T-helper 1 cell treated with Interleukin-12 subunit alpha and Interleukin-12 subunit beta and Interleukin-4 antibody, amounts not matched to agents 30 μg/mL and 1 μg/mL, for 36 hours (primary cell): ENCODE measurements at regions not wholly inside any gene's neighbourhood (a gene's known extent, or its start where the extent isn't known, plus 50 kb on each side); places are given as distances from the start of the nearest gene placed in this dataset.
"Not testable (repeated sequence)": the region's sequence is repeated elsewhere in the genome, so short reads cannot be mapped to it uniquely, and the experiment has no call there.

Source experiments
- H3K27ac Mint-ChIP-seq: one replicate; pipeline ENCODE4 v1.8.0; 2021; ENCODE audit warnings: mild to moderate bottlenecking, mixed read lengths
- H3K27me3 Mint-ChIP-seq: one replicate; pipeline ENCODE4 v1.8.0; 2021; ENCODE audit warnings: low read depth, mixed read lengths
- H3K36me3 Mint-ChIP-seq: one replicate; pipeline ENCODE4 v1.8.0; 2021; ENCODE audit warnings: low read depth, mixed read lengths
- H3K4me1 Mint-ChIP-seq: one replicate; pipeline ENCODE4 v1.8.0; 2021; ENCODE audit warnings: low read depth, mixed read lengths
- H3K4me3 Mint-ChIP-seq: one replicate; pipeline ENCODE4 v1.8.0; 2021; ENCODE audit warnings: mild to moderate bottlenecking, moderate library complexity, mixed read lengths
- H3K9me3 Mint-ChIP-seq: one replicate; pipeline ENCODE4 v1.8.0; 2021; ENCODE audit warnings: mixed read lengths

DNA sequence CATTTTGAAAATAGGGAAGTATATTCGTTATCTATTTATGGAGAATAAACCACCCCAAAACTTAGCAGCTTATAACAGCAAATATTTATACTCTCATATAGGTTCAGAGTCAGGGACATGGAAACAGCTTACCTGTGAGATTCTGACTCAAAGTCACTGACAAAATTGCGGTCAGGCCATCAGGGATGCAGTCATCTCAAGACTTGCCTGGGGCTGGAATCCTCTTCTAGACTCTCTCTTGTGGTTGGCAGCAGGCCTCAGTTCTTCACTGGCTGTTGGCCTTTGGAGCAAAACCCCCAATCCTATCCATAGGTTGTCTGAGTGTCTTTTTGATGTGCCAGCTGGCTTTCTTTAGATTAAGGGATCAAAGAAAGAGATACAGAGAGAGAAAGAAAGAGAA is 275.6 kb downstream of the SEC61B start:
- no peak overlapping the region for H3K27ac Mint-ChIP-seq
- peaks cover 4% of the 10 kb centered on the region for H3K27me3 Mint-ChIP-seq
- H3K4me1 Mint-ChIP-seq: no peaks in the 10 kb centered on the region
- no peak overlapping the region for H3K4me3 Mint-ChIP-seq
- H3K9me3 Mint-ChIP-seq: peaks cover 4% of the 10 kb centered on the region
- H3K36me3 Mint-ChIP-seq: no peaks in the 10 kb centered on the region

DNA sequence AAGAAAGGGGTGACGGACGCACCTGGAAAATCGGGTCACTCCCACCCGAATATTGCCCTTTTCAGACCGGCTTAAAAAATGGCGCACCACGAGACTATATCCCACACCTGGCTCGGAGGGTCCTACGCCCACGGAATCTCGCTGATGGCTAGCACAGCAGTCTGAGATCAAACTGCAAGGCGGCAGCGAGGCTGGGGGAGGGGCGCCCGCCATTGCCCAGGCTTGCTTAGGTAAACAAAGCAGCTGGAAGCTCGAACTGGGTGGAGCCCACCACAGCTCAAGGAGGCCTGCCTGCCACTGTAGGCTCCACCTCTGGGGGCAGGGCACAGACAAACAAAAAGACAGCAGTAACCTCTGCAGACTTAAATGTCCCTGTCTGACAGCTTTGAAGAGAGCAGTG is 276.9 kb downstream of the SEC61B start:
- not testable (repeated sequence) for H3K4me3 Mint-ChIP-seq, H3K36me3 Mint-ChIP-seq, H3K27me3 Mint-ChIP-seq, H3K9me3 Mint-ChIP-seq, H3K4me1 Mint-ChIP-seq, H3K27ac Mint-ChIP-seq

DNA sequence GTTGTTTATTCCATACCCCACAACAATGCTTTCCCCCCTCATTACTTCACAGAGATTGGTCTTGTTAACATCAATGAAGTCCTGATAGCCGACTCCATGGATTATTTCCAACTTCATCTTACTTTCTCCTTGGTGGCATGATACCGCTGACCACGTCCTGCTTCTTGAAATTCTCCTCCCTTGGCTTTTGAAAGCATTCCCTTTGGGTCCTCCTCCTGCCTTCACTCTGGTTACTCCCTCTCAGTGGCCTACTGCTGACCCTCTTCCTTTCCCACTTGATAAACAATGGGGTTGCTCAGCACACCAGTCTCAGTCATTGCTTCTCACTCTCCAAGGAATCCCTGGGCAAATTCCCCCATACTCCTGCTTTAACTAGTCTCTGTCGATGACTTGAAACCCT is 283.9 kb downstream of the SEC61B start:
- Mint-ChIP-seq H3K9me3 (no peaks in the 10 kb centered on the region), H3K27me3 (peaks cover 14% of the 10 kb centered on the region), H3K4me3 (no peak overlapping the region), H3K4me1 (no peaks in the 10 kb centered on the region), H3K36me3 (no peaks in the 10 kb centered on the region), H3K27ac (no peak overlapping the region)

DNA sequence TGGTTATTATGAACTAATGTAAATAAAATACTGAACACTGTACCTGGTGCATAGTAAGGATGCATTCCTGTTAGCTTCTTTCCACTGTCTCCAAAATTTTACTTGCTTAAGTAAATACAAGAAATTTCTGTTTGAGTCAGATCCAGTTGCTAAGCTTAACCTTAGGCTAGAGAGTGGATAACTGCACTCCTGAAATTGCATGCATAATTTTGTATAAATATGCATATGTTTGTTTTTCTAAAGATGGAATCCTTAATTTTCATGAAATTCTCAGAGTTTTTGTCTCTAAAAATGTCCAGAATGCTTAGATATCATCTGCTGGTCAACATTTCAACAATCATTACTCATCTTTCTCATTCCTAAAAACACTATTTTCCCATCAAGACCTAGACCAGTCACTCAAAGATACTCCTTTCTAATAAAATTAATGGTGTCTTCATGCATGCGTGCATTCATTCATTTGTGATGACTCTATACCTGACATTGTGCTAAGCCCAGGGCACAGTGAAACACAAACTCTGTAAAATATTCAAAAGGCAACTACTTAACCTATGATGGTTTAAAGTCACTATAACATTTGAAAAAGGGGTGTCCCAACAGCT is 284.8 kb downstream of the SEC61B start:
- Mint-ChIP-seq H3K27ac (no peak overlapping the region), H3K9me3 (no peaks in the 10 kb centered on the region), H3K4me1 (no peaks in the 10 kb centered on the region), H3K36me3 (no peaks in the 10 kb centered on the region), H3K27me3 (peaks cover 14% of the 10 kb centered on the region), H3K4me3 (no peak overlapping the region)

DNA sequence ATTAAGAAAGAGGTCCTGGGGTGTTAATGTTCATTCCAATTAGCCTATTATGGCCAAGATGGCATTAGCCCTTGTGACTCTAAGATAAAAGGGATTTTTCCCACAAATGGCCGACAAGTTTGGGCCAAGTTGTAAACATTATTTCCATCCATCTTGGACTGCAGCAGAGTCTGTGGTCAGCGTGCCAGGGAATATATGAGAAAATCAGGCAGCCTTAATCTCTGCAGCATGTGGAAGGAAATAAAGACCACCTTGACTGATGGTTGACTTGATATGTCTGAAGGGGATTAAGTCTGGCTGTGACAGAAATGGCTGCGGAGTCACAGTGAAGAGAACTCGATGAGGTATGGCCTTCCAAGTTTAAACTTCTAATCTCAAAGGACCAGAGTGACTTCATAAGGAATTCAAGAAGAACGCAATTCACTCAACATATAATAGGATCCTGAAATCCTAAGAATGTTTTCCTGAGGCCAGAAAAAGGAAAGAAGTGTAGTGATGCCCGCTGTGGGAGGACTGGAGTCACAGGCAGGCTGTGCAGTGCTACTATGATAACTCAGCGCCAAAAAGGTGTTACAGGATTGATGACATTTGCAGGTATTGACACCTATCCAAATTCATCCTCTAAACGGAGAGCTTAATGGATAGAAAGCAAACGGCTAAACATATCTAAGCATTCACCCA is 287.1 kb downstream of the SEC61B start:
- no peak overlapping the region for H3K4me3 Mint-ChIP-seq
- H3K36me3 Mint-ChIP-seq: no peaks in the 10 kb centered on the region
- H3K27ac Mint-ChIP-seq: no peak overlapping the region
- no peaks in the 10 kb centered on the region for H3K9me3 Mint-ChIP-seq
- no peaks in the 10 kb centered on the region for H3K4me1 Mint-ChIP-seq
- peaks cover 14% of the 10 kb centered on the region for H3K27me3 Mint-ChIP-seq

DNA sequence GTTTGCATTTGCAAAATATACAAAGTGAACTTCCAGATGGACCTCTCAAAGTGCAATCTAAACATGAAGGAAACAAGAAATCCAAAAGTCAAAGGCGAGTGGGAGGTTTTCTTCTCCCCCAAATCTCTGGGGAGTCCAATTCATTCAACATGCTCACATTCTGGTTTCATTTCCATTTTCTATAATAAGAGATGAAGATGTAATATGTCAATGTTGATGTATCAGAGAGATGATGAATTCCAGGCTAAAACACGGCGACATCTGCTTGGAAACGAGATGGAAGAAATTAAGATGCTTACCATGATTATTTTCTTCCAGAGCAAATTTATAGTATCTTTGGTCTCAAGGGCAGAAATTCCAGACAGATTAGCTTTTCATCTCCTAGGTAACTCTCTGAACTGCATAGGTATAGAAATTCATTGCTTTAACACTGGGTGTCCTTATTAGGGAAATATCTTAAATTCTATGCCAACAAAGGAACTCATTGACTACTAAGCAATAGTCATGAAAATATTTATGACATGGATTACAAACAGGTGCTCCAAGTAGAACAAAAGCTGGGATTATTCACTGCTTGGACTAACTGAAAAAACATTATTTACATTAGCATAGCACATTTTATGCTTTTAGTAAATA is 287.9 kb downstream of the SEC61B start:
- Mint-ChIP-seq H3K36me3 (no peaks in the 10 kb centered on the region), H3K4me3 (no peak overlapping the region), H3K4me1 (no peaks in the 10 kb centered on the region), H3K9me3 (no peaks in the 10 kb centered on the region), H3K27ac (no peak overlapping the region), H3K27me3 (peaks cover 14% of the 10 kb centered on the region)

DNA sequence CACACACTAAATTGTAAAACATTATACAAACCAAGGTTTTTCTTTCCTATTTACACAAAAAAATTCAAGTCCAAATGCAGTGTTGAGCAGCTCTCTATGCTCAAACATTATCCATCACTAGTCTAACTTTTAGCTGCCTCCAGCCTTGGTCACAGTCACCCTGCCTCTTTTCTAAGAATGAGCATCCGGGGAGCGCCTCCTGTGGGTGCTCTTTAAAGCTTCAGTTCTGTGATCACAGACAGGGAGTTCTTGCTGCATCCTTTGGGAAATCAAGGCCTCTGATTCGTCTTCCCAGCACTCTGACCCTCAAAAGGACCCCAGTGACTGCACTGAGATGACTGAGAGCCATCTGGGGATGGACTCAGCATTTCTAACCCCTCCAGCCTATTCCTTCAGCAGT is 289.6 kb downstream of the SEC61B start:
- Mint-ChIP-seq H3K27ac (no peak overlapping the region), H3K4me3 (no peak overlapping the region), H3K4me1 (peaks cover 4% of the 10 kb centered on the region), H3K36me3 (no peaks in the 10 kb centered on the region), H3K27me3 (peaks cover 7% of the 10 kb centered on the region), H3K9me3 (no peaks in the 10 kb centered on the region)

DNA sequence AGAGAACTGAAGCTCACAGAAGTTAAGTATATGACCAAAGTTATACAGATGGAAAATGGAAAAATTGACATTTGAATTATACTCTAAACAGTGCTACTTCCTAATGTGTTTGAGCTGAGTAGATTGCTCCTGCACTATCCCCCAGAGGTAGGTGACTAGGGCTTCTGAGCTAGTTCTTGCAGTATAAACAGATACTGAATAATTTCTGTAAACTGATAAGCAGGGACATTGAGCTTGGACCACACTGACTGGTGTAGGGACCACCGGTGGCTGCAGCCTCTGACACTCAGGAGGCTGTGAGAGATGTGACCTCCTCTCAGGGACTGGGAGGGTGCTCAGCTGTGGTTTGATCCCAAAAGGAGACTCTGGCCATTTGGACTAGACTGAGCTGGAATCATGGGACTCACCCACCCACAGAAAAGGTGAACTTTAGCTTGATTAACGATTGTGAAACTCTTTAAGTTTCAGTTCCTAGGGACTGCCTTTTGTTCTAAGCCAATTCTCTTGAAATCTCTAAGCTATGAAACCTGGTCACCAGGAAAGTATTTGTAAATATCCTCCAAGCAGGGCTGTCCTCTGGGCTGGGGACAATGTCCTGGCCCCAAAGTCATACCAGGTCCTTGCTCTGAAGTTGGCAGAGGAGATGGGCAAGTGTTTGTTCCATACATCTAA is 291.5 kb downstream of the SEC61B start:
- H3K4me3 Mint-ChIP-seq: no peak overlapping the region

DNA sequence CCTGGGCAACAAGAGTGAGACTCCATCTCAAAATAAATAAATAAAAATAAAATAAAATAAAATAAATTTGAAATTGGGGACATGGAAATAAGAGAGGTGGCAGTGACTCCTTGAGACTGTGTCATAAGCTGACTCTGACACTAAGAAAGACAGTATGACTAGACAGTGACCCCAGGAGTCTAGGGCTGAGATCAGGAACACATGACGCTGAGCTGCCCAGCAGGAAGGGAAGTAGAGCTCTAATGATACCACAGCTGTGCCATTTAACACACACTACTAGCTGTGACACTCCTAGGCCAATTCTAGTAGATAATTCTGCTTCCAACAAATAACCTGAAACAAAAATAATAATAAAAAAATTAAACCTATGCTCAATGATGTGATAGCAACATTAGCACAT is 293.0 kb downstream of the SEC61B start:
- Mint-ChIP-seq H3K9me3 (no peaks in the 10 kb centered on the region), H3K4me1 (peaks cover 4% of the 10 kb centered on the region), H3K27ac (no peak overlapping the region), H3K4me3 (no peak overlapping the region), H3K36me3 (no peaks in the 10 kb centered on the region), H3K27me3 (peaks cover 2% of the 10 kb centered on the region)

More for the DNA sequence above, 291.5 kb downstream of the SEC61B start:
- H3K4me1 Mint-ChIP-seq: peaks cover 4% of the 10 kb centered on the region
- H3K27ac Mint-ChIP-seq: no peak overlapping the region
- H3K9me3 Mint-ChIP-seq: no peaks in the 10 kb centered on the region
- no peaks in the 10 kb centered on the region for H3K27me3 Mint-ChIP-seq
- H3K36me3 Mint-ChIP-seq: no peaks in the 10 kb centered on the region

DNA sequence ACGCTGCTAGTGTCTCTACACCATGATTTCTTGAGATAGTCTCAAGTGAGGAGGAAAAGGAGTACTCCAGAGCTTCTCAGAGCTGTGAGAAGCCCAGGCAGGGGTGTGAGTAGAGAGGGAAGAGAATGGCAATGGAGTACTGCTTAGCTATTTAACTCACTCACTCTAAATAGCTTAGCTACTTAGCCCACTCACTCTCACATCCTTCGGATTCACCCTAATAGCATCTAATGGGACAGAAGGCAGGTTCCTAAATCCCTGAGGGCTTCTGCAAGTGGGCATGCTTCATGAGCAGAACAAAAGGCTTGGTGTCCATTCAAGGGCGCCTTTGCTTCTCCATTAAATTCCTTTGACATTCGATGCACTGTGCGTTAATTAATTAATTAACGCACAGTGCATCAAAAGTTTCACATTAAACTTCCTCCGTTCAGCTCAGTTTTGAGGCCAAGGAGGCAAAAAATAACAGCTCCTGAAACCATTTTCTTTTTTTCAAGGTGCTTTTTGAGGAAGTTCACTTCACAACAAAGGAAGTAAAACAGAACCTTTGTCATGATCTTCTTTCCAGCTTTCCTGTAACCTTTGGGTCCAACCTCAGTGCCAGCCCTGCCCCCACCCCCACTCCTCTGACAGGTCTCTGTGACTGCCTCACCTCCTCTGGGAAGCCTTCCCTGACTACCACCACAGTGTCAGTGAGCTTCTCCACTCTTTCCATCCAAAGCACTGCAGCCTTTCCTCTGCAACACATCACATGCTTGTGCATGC is 294.0 kb downstream of the SEC61B start:
- no peaks in the 10 kb centered on the region for H3K36me3 Mint-ChIP-seq
- H3K9me3 Mint-ChIP-seq: no peaks in the 10 kb centered on the region
- H3K4me3 Mint-ChIP-seq: no peak overlapping the region
- peaks cover 4% of the 10 kb centered on the region for H3K4me1 Mint-ChIP-seq
- peaks cover 9% of the 10 kb centered on the region for H3K27me3 Mint-ChIP-seq
- no peak overlapping the region for H3K27ac Mint-ChIP-seq

DNA sequence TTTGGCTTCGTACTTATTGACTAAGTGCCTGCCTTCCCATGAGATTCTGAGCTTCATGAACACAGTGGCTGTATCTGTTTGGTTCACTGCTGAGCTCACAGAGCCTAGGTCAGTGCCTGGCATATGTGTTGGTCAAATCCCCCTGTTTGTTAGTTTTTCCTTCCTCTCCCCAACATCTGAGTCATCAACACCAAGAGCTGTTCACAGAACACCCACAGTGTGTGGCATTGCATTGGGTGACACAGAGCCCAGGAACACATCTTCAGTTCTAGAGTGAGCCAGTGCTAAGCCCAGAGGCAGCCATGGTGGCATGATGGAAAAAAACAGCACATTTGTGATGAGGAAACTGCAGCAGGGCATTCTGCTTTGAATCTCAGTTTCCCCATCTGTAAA is 294.6 kb downstream of the SEC61B start:
- Mint-ChIP-seq H3K27me3 (peaks cover 14% of the 10 kb centered on the region), H3K27ac (no peak overlapping the region), H3K36me3 (no peaks in the 10 kb centered on the region), H3K4me3 (no peak overlapping the region), H3K9me3 (no peaks in the 10 kb centered on the region), H3K4me1 (peaks cover 4% of the 10 kb centered on the region)

DNA sequence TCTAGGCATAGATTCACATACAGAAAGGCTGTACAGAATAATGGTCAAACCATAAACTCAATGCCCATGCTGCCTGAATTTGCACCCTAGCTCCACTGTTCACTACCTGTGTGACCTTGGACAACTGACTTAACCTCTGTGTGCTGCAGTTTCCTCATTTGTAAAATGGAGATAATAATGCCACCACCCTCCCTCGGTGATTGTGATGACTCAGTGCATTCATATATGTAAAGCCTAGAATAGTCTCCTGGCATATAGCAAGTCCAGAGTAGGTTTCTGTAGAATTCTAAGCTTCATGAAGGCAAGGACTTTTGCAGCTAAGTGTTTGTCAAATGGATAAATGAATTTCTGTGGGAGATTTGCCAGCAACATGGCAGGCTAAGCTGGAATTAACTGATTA is 297.8 kb upstream of the NR4A3 start:
- H3K36me3 Mint-ChIP-seq: no peaks in the 10 kb centered on the region
- H3K9me3 Mint-ChIP-seq: no peaks in the 10 kb centered on the region
- no peaks in the 10 kb centered on the region for H3K4me1 Mint-ChIP-seq
- no peak overlapping the region for H3K4me3 Mint-ChIP-seq
- H3K27me3 Mint-ChIP-seq: peaks cover 16% of the 10 kb centered on the region
- no peak overlapping the region for H3K27ac Mint-ChIP-seq

DNA sequence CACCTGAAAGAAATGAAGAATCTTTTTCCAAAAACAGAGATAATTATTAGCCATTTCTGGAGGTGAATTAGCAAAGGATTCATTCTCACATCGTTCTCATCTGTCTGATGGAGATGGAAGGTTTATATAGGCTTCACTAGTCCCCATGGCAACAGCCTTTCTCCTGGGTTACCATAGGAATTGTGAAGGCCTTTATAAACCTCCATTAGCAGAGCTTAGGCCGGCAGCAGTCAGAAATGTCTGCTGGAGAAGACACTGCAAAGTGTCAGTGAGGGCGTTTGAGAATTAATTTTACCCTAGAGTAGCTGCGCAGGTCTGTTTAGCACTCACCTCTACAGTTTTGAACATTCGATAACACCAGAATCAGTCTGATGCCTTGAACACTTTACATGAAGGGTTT is 290.4 kb upstream of the NR4A3 start:
- Mint-ChIP-seq H3K27ac (no peak overlapping the region), H3K9me3 (no peaks in the 10 kb centered on the region), H3K4me3 (no peak overlapping the region), H3K36me3 (no peaks in the 10 kb centered on the region), H3K4me1 (no peaks in the 10 kb centered on the region), H3K27me3 (peaks cover 27% of the 10 kb centered on the region)

DNA sequence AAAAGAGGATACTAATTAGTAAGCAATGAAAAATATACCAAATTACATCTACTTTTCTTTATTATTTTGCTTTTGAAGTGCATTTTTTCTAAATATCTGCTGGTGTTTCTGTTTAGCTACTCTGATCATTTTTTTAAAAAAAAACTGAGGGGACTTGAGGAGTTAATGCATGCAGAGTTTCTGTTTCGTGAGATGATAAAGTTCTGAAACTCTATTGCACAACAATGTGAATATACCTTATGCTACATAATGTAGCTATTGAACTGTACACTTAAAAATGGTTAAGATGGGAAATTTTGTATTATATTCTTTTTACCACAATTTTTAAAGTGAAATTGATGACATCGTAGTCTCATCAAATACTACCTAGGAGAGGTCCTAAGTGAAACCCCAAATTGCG is 288.3 kb upstream of the NR4A3 start:
- no peak overlapping the region for H3K4me3 Mint-ChIP-seq
- H3K36me3 Mint-ChIP-seq: no peaks in the 10 kb centered on the region
- H3K27me3 Mint-ChIP-seq: peaks cover 33% of the 10 kb centered on the region
- H3K4me1 Mint-ChIP-seq: no peaks in the 10 kb centered on the region
- no peaks in the 10 kb centered on the region for H3K9me3 Mint-ChIP-seq
- H3K27ac Mint-ChIP-seq: no peak overlapping the region
